ENCODE measurements at regions not wholly inside any gene's neighbourhood (a gene's known extent, or its start where the extent isn't known, plus 50 kb on each side); places are given as distances from the start of the nearest gene placed in this dataset.

- BruUV-seq (replicated peaks): no TSS peak
- Histone ChIP-seq H3K9ac (ENCODE audit: low read depth, low read length) (no peak overlapping the region), H2AK9ac (replicated peaks; ENCODE audit: low read depth, low read length, poor library complexity) (no peak overlapping the region), H3K27me3 (ENCODE audit: control insufficient read depth, insufficient read depth, low read length) (no peaks in the 10 kb centered on the region), H3K9me3 (ENCODE audit: control insufficient read depth, insufficient read depth, low read length) (no peaks in the 10 kb centered on the region), H4K8ac (ENCODE audit: low read depth in 2 of 2, low read length in 2 of 2) (no peak overlapping the region), H3K14ac (replicated peaks; ENCODE audit: low read depth, low read length) (no peak overlapping the region), H3K4ac (ENCODE audit: low read depth, low read length) (no peak overlapping the region), H2AFZ (replicated peaks; ENCODE audit: low read length, poor library complexity) (no peak overlapping the region), H3K4me3 (ENCODE audit: insufficient read depth, low read depth, low read length) (no peak overlapping the region), H3K9me1 (ENCODE audit: insufficient read depth, low read length) (no peaks in the 10 kb centered on the region), H4K91ac (ENCODE audit: insufficient read depth, low read depth, low read length) (no peak overlapping the region), H2BK5ac (ENCODE audit: low read depth, low read length, poor library complexity, severe bottlenecking) (no peak overlapping the region), H2AK5ac (ENCODE audit: low read depth, low read length) (no peak overlapping the region), H3K27ac (ENCODE audit: insufficient read depth, low read length) (no peak overlapping the region), H3K36me3 (ENCODE audit: control insufficient read depth, insufficient read depth, low read length) (no peaks in the 10 kb centered on the region), H3K56ac (ENCODE audit: extremely low read depth, insufficient read depth, low read length) (no peak overlapping the region), H2BK15ac (ENCODE audit: low read depth, low read length) (no peak overlapping the region), H4K5ac (ENCODE audit: low read depth, low read length) (no peak overlapping the region), H4K20me1 (ENCODE audit: insufficient read depth, low read length) (no peaks in the 10 kb centered on the region), H3K23ac (ENCODE audit: low read depth, low read length) (no peak overlapping the region), H3K79me1 (ENCODE audit: low read depth in 1 of 2, low read length in 2 of 2) (no peaks in the 10 kb centered on the region), H3K18ac (ENCODE audit: low read depth, low read length) (no peak overlapping the region), H2BK120ac (ENCODE audit: low read depth, low read length) (no peak overlapping the region), H2BK20ac (ENCODE audit: low read depth, low read length) (no peak overlapping the region), H3K4me1 (ENCODE audit: control insufficient read depth, insufficient read depth, low read length) (no peaks in the 10 kb centered on the region), H3K4me2 (ENCODE audit: low read depth, low read length) (no peak overlapping the region)
- ATAC-seq (ENCODE audit: low read depth): no peak
- CTCF ChIA-PET: interaction anchor here (1.0 kb wide), 1 partner anchor 10 kb away, joined by 3 read pairs; no protein-coding TSS in a partner anchor
- no peak for TF ChIP-seq MAFK (IDR thresholded peaks at IDR 0.05; ENCODE audit: low read depth, low read length)
- TF ChIP-seq CTCF (conservative IDR thresholded peaks at IDR 0.05; ENCODE audit: low read depth, low read length): no peak
- no peak for TF ChIP-seq CEBPB (IDR thresholded peaks at IDR 0.05; ENCODE audit: low read depth, low read length)
- no peak for TF ChIP-seq RCOR1 (IDR thresholded peaks at IDR 0.05; ENCODE audit: insufficient replicate concordance, low read length)
- TF ChIP-seq RAD21 (IDR thresholded peaks at IDR 0.05; ENCODE audit: low read length): no peak
- no peak for TF ChIP-seq FOS (IDR thresholded peaks at IDR 0.05; ENCODE audit: low read depth, low read length)
- no peak for TF ChIP-seq CHD1 (IDR thresholded peaks at IDR 0.05; ENCODE audit: low read depth, low read length)
- no peak for TF ChIP-seq SMC3 (IDR thresholded peaks at IDR 0.05; ENCODE audit: low read depth, low read length)
- no peak for TF ChIP-seq MXI1 (IDR thresholded peaks at IDR 0.05; ENCODE audit: borderline replicate concordance, low read depth, low read length)
- no peak for TF ChIP-seq BHLHE40 (IDR thresholded peaks at IDR 0.05; ENCODE audit: low read depth, low read length)
- no peak for TF ChIP-seq RFX5 (IDR thresholded peaks at IDR 0.05; ENCODE audit: low read depth, low read length)
- no CpG with 5 or more reads among the region's 2 CpGs for WGBS, 2 experiments (ENCODE audit: extremely low coverage in 2 of 2, insufficient read length in 1 of 2)
- intact Hi-C loops (cut with micrococcal nuclease) (no loop called here), dilution Hi-C loops (cut with HindIII; ENCODE audit: low sequenced_read_pairs, unreplicated experiment) (no loop called here), in situ Hi-C loops (cut with MboI; ENCODE audit: low sequenced_read_pairs) (no loop called here)
- POLR2A ChIA-PET (ENCODE audit: unreplicated experiment): no interaction called here
- DNase-seq: no peak
These were observed 836.1 kb upstream of the PCDH20 start for GRCh38 chr13:62251734-62252133.
